Lower lobe of right lung (tissue), 2 donors: ENCODE measurements at regions not wholly inside any gene's neighbourhood (a gene's known extent, or its start where the extent isn't known, plus 50 kb on each side); places are given as distances from the start of the nearest gene placed in this dataset.

Experiments used
- ATAC-seq, 2 donors: fragments of 200-7000 bp; cut with Tn5 transposase; one replicate each; pipeline ENCODE4 v1.9.1; 2020 to 2022; ENCODE audit warnings: mild to moderate bottlenecking in 2 of 2, moderate library complexity in 2 of 2
- DNase-seq: peaks from one replicate; pipeline ENCODE4 v3.0.0-alpha.2; 2020
- H3K27ac ChIP-seq: fragments of 200-600 bp; one replicate; pipeline ENCODE4 v1.8.0; 2022
- H3K27me3 ChIP-seq: fragments of 200-600 bp; one replicate; pipeline ENCODE4 v1.8.0; 2022; ENCODE audit warnings: low read depth
- H3K36me3 ChIP-seq: fragments of 200-600 bp; one replicate; pipeline ENCODE4 v1.8.0; 2022; ENCODE audit warnings: mild to moderate bottlenecking
- H3K4me1 ChIP-seq: fragments of 200-600 bp; one replicate; pipeline ENCODE4 v1.8.0; 2022
- H3K4me3 ChIP-seq: fragments of 200-600 bp; one replicate; pipeline ENCODE4 v1.8.0; 2022; ENCODE audit warnings: mild to moderate bottlenecking
- H3K9me3 ChIP-seq: fragments of 200-600 bp; one replicate; pipeline ENCODE4 v1.8.0; 2022
- CTCF ChIP-seq: fragments of 200-600 bp; IDR thresholded peaks from one replicate; pipeline ENCODE4 v1.8.0; 2022; ENCODE audit warnings: antibody characterized with exemption, mild to moderate bottlenecking
- intact Hi-C: fragments of 100-400 bp; cut with DNase I; formaldehyde crosslinking; loops from one replicate; pipeline ENCODE4 v1.11.0; 2022
- donor health status: DM: no; HTN: yes; CAD: no; lungs with severe emphysema.

- ATAC-seq (no peak), DNase-seq (no peak)
- intact Hi-C loops, result no loop called here
- Histone ChIP-seq H3K4me3 (no peak overlapping the region), H3K9me3 (no peaks in the 10 kb centered on the region), H3K4me1 (no peaks in the 10 kb centered on the region), H3K27ac (no peak overlapping the region), H3K36me3 (no peaks in the 10 kb centered on the region), H3K27me3 (no peaks in the 10 kb centered on the region)
- TF ChIP-seq CTCF, result no peak
Measured at GRCh38 chr10:2387261-2387660, 649.9 kb upstream of the ADARB2 start.

GRCh38 chr10:2380218-2380617 is 642.9 kb upstream of the ADARB2 start:
- Histone ChIP-seq H3K36me3 (no peaks in the 10 kb centered on the region), H3K27me3 (no peaks in the 10 kb centered on the region)

GRCh38 chr10:2367083-2367482 is 629.8 kb upstream of the ADARB2 start:
- Histone ChIP-seq H3K36me3 (no peaks in the 10 kb centered on the region), H3K27ac (no peak overlapping the region), H3K27me3 (no peaks in the 10 kb centered on the region), H3K4me1 (no peaks in the 10 kb centered on the region), H3K9me3 (peaks cover 12% of the 10 kb centered on the region), H3K4me3 (no peak overlapping the region)
- TF ChIP-seq CTCF, result no peak
- ATAC-seq (no peak), DNase-seq (no peak)
- intact Hi-C loops, result no loop called here

More at GRCh38 chr10:2380218-2380617, 642.9 kb upstream of the ADARB2 start:
- H3K4me1 ChIP-seq, result no peaks in the 10 kb centered on the region
- DNase-seq (no peak), ATAC-seq (no peak)
- H3K9me3 ChIP-seq, result no peaks in the 10 kb centered on the region
- no peak overlapping the region for H3K4me3 ChIP-seq
- H3K27ac ChIP-seq, result no peak overlapping the region
- intact Hi-C loops, result no loop called here
- no peak for TF ChIP-seq CTCF

GRCh38 chr10:2366264-2366931 is 629.1 kb upstream of the ADARB2 start:
- H3K27ac ChIP-seq, result no peak overlapping the region
- intact Hi-C loops, result no loop called here
- no peak for DNase-seq

GRCh38 chr10:2362331-2362730 is 625.0 kb upstream of the ADARB2 start:
- Histone ChIP-seq H3K36me3 (no peaks in the 10 kb centered on the region), H3K4me3 (no peak overlapping the region), H3K9me3 (no peaks in the 10 kb centered on the region), H3K27ac (no peak overlapping the region), H3K27me3 (no peaks in the 10 kb centered on the region), H3K4me1 (no peaks in the 10 kb centered on the region)
- no peak for ATAC-seq
- intact Hi-C loops, result no loop called here
- DNase-seq, result no peak
- no peak for TF ChIP-seq CTCF

More at GRCh38 chr10:2366264-2366931, 629.1 kb upstream of the ADARB2 start:
- H3K4me1 ChIP-seq, result no peaks in the 10 kb centered on the region
- no peaks in the 10 kb centered on the region for H3K27me3 ChIP-seq
- TF ChIP-seq CTCF, result no peak
- peaks cover 12% of the 10 kb centered on the region for H3K9me3 ChIP-seq
- no peaks in the 10 kb centered on the region for H3K36me3 ChIP-seq
- no peak overlapping the region for H3K4me3 ChIP-seq
- ATAC-seq, result no peak
